Lower leg skin (tissue), 4 donors: ENCODE measurements at regions not wholly inside any gene's neighbourhood (a gene's known extent, or its start where the extent isn't known, plus 50 kb on each side); places are given as distances from the start of the nearest gene placed in this dataset.

Source experiments
- DNase-seq, 2 donors: peaks; one replicate each; pipeline ENCODE4 v3.0.0-alpha.2; 2019; ENCODE audit warnings: low spot score in 2 of 2
- H3K4me3 ChIP-seq: fragments of 200-600 bp; sonication (generic); 2 replicates; pipeline ENCODE4 v1.5.1; 2017; ENCODE audit warnings: mild to moderate bottlenecking, low read depth; ENCODE audit not compliant: poor library complexity, severe bottlenecking
- POLR2A ChIP-seq, 2 donors: fragments of 450-650 bp; IDR thresholded peaks; one replicate each; pipeline ENCODE4 v1.6.1; 2016 to 2017; ENCODE audit warnings: antibody characterized with exemption in 2 of 2, mild to moderate bottlenecking in 1 of 2, moderate library complexity in 1 of 2
- whole genome bisulfite sequencing, 2 donors: methylation state at CpG; one replicate each; pipeline ENCODE4 v1.1.5; 2018; 5-methylcytosine and 5-hydroxymethylcytosine counted together
- intact Hi-C: fragments of 100-400 bp; cut with DNase I; formaldehyde crosslinking; loops from one replicate; pipeline ENCODE4 v1.15.0; 2023; ENCODE audit warnings: low total_unique reads
- TF ChIP-seq, protein P1 (sequence below), 3 donors: fragments of 450-650 bp; IDR thresholded peaks; one replicate each; pipeline ENCODE4 v1.5.1; 2016; ENCODE audit warnings: antibody characterized with exemption in 3 of 3, mild to moderate bottlenecking in 3 of 3, moderate library complexity in 2 of 3

DNA sequence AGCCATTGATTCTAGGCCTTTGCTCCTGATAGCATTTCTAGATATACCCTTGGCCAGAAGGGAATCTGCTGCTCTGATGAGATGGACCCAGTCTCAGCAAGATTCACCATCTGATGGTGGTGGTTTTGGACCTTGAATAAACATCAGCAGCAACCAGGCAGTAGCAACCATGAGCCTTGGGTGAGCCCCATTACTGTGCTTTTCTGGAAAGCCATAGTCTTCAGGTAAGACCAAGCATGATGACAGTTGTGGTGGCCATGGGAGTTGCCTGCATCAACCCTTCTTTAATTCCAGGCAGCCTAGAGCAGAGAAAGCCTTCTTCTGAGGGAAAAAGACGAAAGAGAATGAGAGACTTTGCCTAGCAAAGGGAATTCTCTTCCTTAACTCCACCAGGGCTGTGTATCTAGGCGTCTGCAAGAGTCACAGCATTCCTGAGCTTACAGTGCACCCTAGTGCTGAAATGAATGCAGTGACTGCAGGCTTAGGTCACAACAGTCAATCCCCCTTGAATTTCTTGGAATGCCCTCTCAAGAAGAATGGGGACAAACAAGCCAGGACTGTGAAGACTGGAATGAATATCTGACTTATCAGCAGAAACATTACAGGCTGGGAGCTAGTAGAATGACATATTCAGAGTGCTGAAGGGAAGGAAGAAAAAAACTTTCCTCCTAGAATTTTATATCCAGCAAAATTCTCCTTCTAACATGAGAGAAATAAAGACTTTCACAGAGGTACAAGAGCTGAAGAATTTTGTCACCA lies 942.4 kb upstream of the PCDH20 start:
- TF ChIP-seq, protein P1, sequence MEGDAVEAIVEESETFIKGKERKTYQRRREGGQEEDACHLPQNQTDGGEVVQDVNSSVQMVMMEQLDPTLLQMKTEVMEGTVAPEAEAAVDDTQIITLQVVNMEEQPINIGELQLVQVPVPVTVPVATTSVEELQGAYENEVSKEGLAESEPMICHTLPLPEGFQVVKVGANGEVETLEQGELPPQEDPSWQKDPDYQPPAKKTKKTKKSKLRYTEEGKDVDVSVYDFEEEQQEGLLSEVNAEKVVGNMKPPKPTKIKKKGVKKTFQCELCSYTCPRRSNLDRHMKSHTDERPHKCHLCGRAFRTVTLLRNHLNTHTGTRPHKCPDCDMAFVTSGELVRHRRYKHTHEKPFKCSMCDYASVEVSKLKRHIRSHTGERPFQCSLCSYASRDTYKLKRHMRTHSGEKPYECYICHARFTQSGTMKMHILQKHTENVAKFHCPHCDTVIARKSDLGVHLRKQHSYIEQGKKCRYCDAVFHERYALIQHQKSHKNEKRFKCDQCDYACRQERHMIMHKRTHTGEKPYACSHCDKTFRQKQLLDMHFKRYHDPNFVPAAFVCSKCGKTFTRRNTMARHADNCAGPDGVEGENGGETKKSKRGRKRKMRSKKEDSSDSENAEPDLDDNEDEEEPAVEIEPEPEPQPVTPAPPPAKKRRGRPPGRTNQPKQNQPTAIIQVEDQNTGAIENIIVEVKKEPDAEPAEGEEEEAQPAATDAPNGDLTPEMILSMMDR (IDR thresholded peaks at IDR 0.05), result no peak
- no peak for TF ChIP-seq POLR2A (IDR thresholded peaks at IDR 0.05)
- WGBS, 2 donors, result 35 to 52% methylated on average over 2 of the region's 2 CpGs
- intact Hi-C loops, result no loop called here
- no peak overlapping the region for H3K4me3 ChIP-seq
- no peak for DNase-seq

DNA sequence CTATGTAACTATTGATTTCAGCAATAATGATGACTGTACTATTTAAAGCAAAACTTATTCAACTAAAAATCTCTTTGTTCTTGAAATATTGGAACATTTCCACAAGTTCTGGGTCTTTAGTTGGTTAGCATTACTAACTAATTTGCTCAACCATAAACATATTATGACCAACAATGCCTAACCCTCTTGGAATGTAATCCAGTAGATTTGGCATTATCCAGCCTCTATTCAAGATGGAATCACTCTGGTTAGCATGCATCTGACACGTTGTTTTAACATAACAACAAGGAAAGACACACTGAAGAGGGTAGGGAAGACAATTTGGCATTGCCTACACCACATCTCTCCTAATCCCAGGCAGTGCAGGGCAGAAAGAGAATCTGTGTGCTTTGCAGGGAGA lies 941.3 kb upstream of the PCDH20 start:
- 23 to 40% methylated on average over 1 of the region's 1 CpG for WGBS, 2 donors

DNA sequence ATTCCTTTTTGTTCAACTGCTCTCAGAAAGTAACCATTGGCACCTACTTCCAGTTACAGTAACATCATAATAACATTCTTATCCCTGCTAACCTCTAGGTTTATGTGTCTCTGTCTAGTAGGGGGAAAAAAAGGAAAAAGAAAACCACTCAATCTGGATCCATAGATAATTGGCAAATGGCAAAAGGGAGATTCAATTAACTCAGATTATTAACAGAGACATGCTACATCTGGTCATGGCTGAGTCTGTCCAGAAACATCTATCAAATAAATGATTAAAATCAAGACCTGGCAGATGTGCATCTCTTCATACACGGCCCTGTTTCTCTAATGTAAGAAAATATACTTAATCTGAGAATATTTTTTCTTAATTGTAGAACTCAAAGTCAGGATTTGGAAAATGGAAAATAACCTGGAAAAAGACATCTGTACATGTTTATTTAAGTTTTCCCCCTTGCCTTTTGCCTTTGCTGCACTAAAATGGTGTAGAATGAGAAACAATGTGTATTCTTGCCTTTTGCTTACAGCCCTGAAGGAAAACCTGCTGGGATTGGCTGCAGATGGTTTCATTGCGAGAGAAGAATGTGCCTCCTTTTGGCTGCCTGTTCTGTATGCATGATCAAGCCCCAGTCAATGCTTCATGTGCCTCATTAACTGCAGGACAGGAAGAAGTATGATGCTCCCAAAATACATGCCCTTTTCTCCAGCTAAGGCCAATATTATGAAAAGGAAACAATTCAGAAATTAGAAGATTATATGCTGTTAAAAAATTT lies 921.6 kb upstream of the PCDH20 start:
- DNase-seq, result no peak
- no peak for TF ChIP-seq POLR2A (IDR thresholded peaks at IDR 0.05)
- TF ChIP-seq, protein P1 (IDR thresholded peaks at IDR 0.05), result no peak
- H3K4me3 ChIP-seq, result no peak overlapping the region
- WGBS, 2 donors, result 33 to 37% methylated on average over 2 of the region's 2 CpGs
- intact Hi-C loops, result no loop called here

More for the DNA sequence above, 941.3 kb upstream of the PCDH20 start:
- DNase-seq, result no peak
- no peak overlapping the region for H3K4me3 ChIP-seq
- intact Hi-C loops, result no loop called here
- TF ChIP-seq, protein P1 (IDR thresholded peaks at IDR 0.05), result no peak
- TF ChIP-seq POLR2A (IDR thresholded peaks at IDR 0.05), result no peak

DNA sequence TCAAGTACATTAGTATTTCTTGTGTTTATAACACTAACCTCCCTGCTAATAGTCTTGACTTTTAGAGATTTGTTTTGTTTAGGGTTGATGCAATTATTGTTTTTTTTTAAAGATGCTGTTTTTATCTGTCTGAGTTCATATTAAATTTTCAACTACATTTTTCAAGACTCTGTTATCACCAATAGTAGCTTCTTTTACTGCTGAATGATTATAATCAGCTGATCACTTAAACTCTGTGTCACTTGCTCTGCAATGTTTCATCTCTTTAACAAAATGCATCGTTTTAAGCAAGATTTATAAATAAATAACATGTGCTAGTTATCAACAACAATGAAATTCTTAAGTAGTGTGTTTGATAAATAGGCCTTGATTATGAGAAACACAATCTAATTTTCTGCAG lies 920.9 kb upstream of the PCDH20 start:
- H3K4me3 ChIP-seq, result no peak overlapping the region
- WGBS, 2 donors, result 43 to 62% methylated on average over 1 of the region's 1 CpG
- DNase-seq, result no peak
- TF ChIP-seq POLR2A (IDR thresholded peaks at IDR 0.05), result no peak
- TF ChIP-seq, protein P1 (IDR thresholded peaks at IDR 0.05), result no peak
- intact Hi-C loops, result no loop called here

DNA sequence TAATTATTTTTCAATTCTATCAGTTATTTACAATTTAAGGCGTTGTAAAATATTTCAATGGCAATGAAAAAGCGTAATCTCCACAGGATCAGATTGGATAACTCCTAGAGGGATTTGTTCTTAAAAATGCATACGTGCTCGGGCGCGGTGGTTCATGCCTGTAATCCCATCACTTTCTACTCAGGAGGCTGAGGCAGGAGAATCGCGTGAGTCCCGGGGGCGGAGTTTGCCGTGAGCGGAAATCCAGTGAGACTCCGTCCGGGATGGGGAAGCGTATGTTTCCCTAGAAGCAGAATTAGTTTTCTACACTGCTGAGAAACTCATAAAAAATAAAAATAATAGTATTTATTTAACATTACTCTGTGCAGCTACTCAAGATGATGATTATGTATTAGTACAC lies 917.8 kb upstream of the PCDH20 start:
- intact Hi-C loops, result no loop called here
- WGBS, 2 donors, result 94 to 95% methylated on average over 15 of the region's 15 CpGs
- TF ChIP-seq, protein P1 (IDR thresholded peaks at IDR 0.05), result no peak
- no peak for TF ChIP-seq POLR2A (IDR thresholded peaks at IDR 0.05)
- H3K4me3 ChIP-seq, result no peak overlapping the region
- peak in 1 of 2 donors; percentile 60 for DNase-seq
